ENCODE measurements at regions not wholly inside any gene's neighbourhood (a gene's known extent, or its start where the extent isn't known, plus 50 kb on each side); places are given as distances from the start of the nearest gene placed in this dataset.

GRCh38 chr16:60731329-60732050 lies 1304.7 kb downstream of the CDH8 start:
- TF ChIP-seq, protein P1, sequence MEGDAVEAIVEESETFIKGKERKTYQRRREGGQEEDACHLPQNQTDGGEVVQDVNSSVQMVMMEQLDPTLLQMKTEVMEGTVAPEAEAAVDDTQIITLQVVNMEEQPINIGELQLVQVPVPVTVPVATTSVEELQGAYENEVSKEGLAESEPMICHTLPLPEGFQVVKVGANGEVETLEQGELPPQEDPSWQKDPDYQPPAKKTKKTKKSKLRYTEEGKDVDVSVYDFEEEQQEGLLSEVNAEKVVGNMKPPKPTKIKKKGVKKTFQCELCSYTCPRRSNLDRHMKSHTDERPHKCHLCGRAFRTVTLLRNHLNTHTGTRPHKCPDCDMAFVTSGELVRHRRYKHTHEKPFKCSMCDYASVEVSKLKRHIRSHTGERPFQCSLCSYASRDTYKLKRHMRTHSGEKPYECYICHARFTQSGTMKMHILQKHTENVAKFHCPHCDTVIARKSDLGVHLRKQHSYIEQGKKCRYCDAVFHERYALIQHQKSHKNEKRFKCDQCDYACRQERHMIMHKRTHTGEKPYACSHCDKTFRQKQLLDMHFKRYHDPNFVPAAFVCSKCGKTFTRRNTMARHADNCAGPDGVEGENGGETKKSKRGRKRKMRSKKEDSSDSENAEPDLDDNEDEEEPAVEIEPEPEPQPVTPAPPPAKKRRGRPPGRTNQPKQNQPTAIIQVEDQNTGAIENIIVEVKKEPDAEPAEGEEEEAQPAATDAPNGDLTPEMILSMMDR (IDR thresholded peaks at IDR 0.05): no peak
- no peak for TF ChIP-seq POLR2AphosphoS5 (IDR thresholded peaks at IDR 0.05)
